CD14-positive monocyte (primary cell): ENCODE measurements at regions not wholly inside any gene's neighbourhood (a gene's known extent, or its start where the extent isn't known, plus 50 kb on each side); places are given as distances from the start of the nearest gene placed in this dataset.

ENCODE experiments used
- DNase-seq, 3 donors: peaks; one replicate each; pipeline ENCODE4 v3.0.0-alpha.2; 2011 to 2022
- H2AFZ ChIP-seq: 2 replicates; pipeline ENCODE4 v1.6.0; 2012; ENCODE audit warnings: mild to moderate bottlenecking, low read depth, low read length, inconsistent platforms; ENCODE audit not compliant: insufficient read depth, poor library complexity, severe bottlenecking
- H3K27ac ChIP-seq, 2 donors: 1 replicate in 1 of 2; 2 replicates in 1 of 2; pipeline ENCODE4 v1.5.1; 2012 to 2013; ENCODE audit warnings: low read length in 2 of 2, control low read depth in 1 of 2, inconsistent platforms in 1 of 2, low read depth in 1 of 2, mild to moderate bottlenecking in 1 of 2
- H3K27me3 ChIP-seq, 2 donors: one replicate each; pipeline versions ENCODE4 v1.6.0 to v1.6.1; 2011 to 2013; ENCODE audit warnings: low read length in 2 of 2; ENCODE audit not compliant: control insufficient read depth in 2 of 2, insufficient read depth in 2 of 2
- H3K36me3 ChIP-seq, 2 donors: replicated peaks in 1 of 2; 1 replicate in 1 of 2; 2 replicates in 1 of 2; pipeline versions ENCODE4 v1.5.1 to v1.6.1; 2012 to 2013; ENCODE audit warnings: low read length in 2 of 2, control low read depth in 1 of 2, inconsistent platforms in 1 of 2, mild to moderate bottlenecking in 1 of 2; ENCODE audit not compliant: insufficient read depth in 2 of 2, control insufficient read depth in 1 of 2
- H3K4me1 ChIP-seq, 2 donors: 1 replicate in 1 of 2; 2 replicates in 1 of 2; pipeline versions ENCODE4 v1.5.1 to v1.6.1; 2012 to 2013; ENCODE audit warnings: low read length in 2 of 2, control low read depth in 1 of 2, inconsistent platforms in 1 of 2, mild to moderate bottlenecking in 1 of 2, moderate library complexity in 1 of 2; ENCODE audit not compliant: insufficient read depth in 2 of 2, control insufficient read depth in 1 of 2
- H3K4me2 ChIP-seq: replicated peaks from 2 replicates; pipeline ENCODE3; 2012; ENCODE audit warnings: low read length, moderate library complexity, mild to moderate bottlenecking; ENCODE audit not compliant: poor library complexity, severe bottlenecking; ENCODE audit errors: extremely low read depth
- H3K4me3 ChIP-seq, 3 experiments: fragments of 200-600 bp in 1 of 3; sonication (generic) in 1 of 3; replicated peaks in 1 of 3; 1 replicate in 2 of 3; 2 replicates in 1 of 3; pipeline ENCODE4 v1.5.1; 2011 to 2013; ENCODE audit warnings: low read length in 3 of 3, mild to moderate bottlenecking in 3 of 3, control low read depth in 2 of 3, low read depth in 2 of 3, inconsistent platforms in 1 of 3, moderate library complexity in 1 of 3
- H3K79me2 ChIP-seq: 2 replicates; pipeline ENCODE4 v1.6.0; 2012; ENCODE audit warnings: mild to moderate bottlenecking, control low read depth, inconsistent platforms, low read length, moderate library complexity; ENCODE audit not compliant: insufficient read depth
- H3K9ac ChIP-seq: 2 replicates; pipeline ENCODE4 v1.6.0; 2017; ENCODE audit warnings: low read length, mild to moderate bottlenecking; ENCODE audit not compliant: insufficient read depth, poor library complexity, severe bottlenecking
- H3K9me3 ChIP-seq, 2 donors: replicated peaks in 1 of 2; 1 replicate in 1 of 2; 2 replicates in 1 of 2; pipeline versions ENCODE4 v1.5.1 to v1.6.1; 2012 to 2013; ENCODE audit warnings: low read length in 2 of 2, control low read depth in 1 of 2; ENCODE audit not compliant: control insufficient read depth in 1 of 2, insufficient read depth in 1 of 2
- H4K20me1 ChIP-seq: 2 replicates; pipeline ENCODE4 v1.6.0; 2012; ENCODE audit warnings: mild to moderate bottlenecking, low read length, control low read depth, moderate library complexity; ENCODE audit not compliant: insufficient read depth
- H3K27ac Mint-ChIP-seq, 7 donors: one replicate each; pipeline ENCODE4 v1.8.0; 2020; ENCODE audit warnings: mild to moderate bottlenecking in 7 of 7, mixed read lengths in 7 of 7, moderate library complexity in 6 of 7, inconsistent platforms in 2 of 7
- H3K27me3 Mint-ChIP-seq, 3 donors: one replicate each; pipeline ENCODE4 v1.8.0; 2021 to 2022; ENCODE audit warnings: low read depth in 3 of 3, mild to moderate bottlenecking in 3 of 3, mixed read lengths in 3 of 3, moderate library complexity in 3 of 3, inconsistent platforms in 1 of 3
- H3K36me3 Mint-ChIP-seq, 2 donors: one replicate each; pipeline ENCODE4 v1.8.0; 2020; ENCODE audit warnings: mixed read lengths in 2 of 2, inconsistent platforms in 1 of 2, mild to moderate bottlenecking in 1 of 2
- H3K4me1 Mint-ChIP-seq: one replicate; pipeline ENCODE4 v1.8.0; 2020; ENCODE audit warnings: mild to moderate bottlenecking, mixed read lengths
- H3K4me3 Mint-ChIP-seq, 2 donors: one replicate each; pipeline ENCODE4 v1.8.0; 2020; ENCODE audit warnings: mild to moderate bottlenecking in 2 of 2, mixed read lengths in 2 of 2, moderate library complexity in 1 of 2
- H3K9me3 Mint-ChIP-seq, 7 donors: one replicate each; pipeline ENCODE4 v1.8.0; 2020 to 2022; ENCODE audit warnings: mixed read lengths in 7 of 7, mild to moderate bottlenecking in 6 of 7, moderate library complexity in 6 of 7, inconsistent platforms in 2 of 7
- CTCF ChIP-seq: fragments of 200-600 bp; IDR thresholded peaks from one replicate; pipeline ENCODE4 v1.8.0; 2022; ENCODE audit warnings: antibody characterized with exemption, mild to moderate bottlenecking
- WGBS: methylation state at CpG from one replicate; pipeline ENCODE4 v1.1.5; 2013; ENCODE audit warnings: missing lambda C conversion rate; ENCODE audit not compliant: insufficient coverage; 5-methylcytosine and 5-hydroxymethylcytosine counted together
- intact Hi-C, 2 donors: fragments of 100-400 bp; cut with micrococcal nuclease; formaldehyde crosslinking; loops; one replicate each; pipeline versions ENCODE4 v1.15.0 to v1.15.1; 2023

- H3K27me3 ChIP-seq: no peaks in the 10 kb centered on the region
- H3K4me2 ChIP-seq: no peak overlapping the region
- no peaks in the 10 kb centered on the region for H4K20me1 ChIP-seq
- H3K9ac ChIP-seq: no peak overlapping the region
- WGBS: no CpG with 5 or more reads among the region's 2 CpGs
- no peaks in the 10 kb centered on the region for H3K79me2 ChIP-seq
- no peak overlapping the region for H3K4me3 Mint-ChIP-seq
- H3K27ac Mint-ChIP-seq: no peak overlapping the region
- no peak overlapping the region for H2AFZ ChIP-seq
- H3K4me3 ChIP-seq: no peak overlapping the region
- H3K27ac ChIP-seq: no peak overlapping the region
- no peak for TF ChIP-seq CTCF
- no peaks in the 10 kb centered on the region for H3K4me1 Mint-ChIP-seq
- H3K9me3 ChIP-seq: no peaks in the 10 kb centered on the region
- H3K9me3 Mint-ChIP-seq: peaks cover 0 to 3% (median 0%) of the 10 kb centered on the region in 7 donors
- DNase-seq: no peak
- intact Hi-C loops: no loop called here
- no peaks in the 10 kb centered on the region for H3K4me1 ChIP-seq
- no peaks in the 10 kb centered on the region for H3K27me3 Mint-ChIP-seq
- no peaks in the 10 kb centered on the region for H3K36me3 ChIP-seq
- no peaks in the 10 kb centered on the region for H3K36me3 Mint-ChIP-seq
These were observed 390.4 kb downstream of the ZIC1 start for GRCh38 chr3:147799601-147800000.

- H2AFZ ChIP-seq: no peak overlapping the region
- peaks cover 0 to 2% (median 0%) of the 10 kb centered on the region in 3 donors for H3K27me3 Mint-ChIP-seq
- H3K36me3 Mint-ChIP-seq: no peaks in the 10 kb centered on the region
- no peak overlapping the region for H3K4me2 ChIP-seq
- H3K9ac ChIP-seq: no peak overlapping the region
- H3K4me1 ChIP-seq: no peaks in the 10 kb centered on the region
- intact Hi-C loops: no loop called here
- H3K4me3 Mint-ChIP-seq: no peak overlapping the region
- H4K20me1 ChIP-seq: no peaks in the 10 kb centered on the region
- no peaks in the 10 kb centered on the region for H3K36me3 ChIP-seq
- no peak overlapping the region for H3K27ac ChIP-seq
- 67% methylated on average over 1 of the region's 1 CpG for WGBS
- no peaks in the 10 kb centered on the region for H3K9me3 ChIP-seq
- H3K27ac Mint-ChIP-seq: no peak overlapping the region
- H3K79me2 ChIP-seq: no peaks in the 10 kb centered on the region
- no peak for TF ChIP-seq CTCF
- peaks cover 0 to 2% (median 0%) of the 10 kb centered on the region in 7 donors for H3K9me3 Mint-ChIP-seq
- H3K4me3 ChIP-seq: no peak overlapping the region
- DNase-seq: no peak
- H3K27me3 ChIP-seq: no peaks in the 10 kb centered on the region
- no peaks in the 10 kb centered on the region for H3K4me1 Mint-ChIP-seq
These were observed 398.6 kb downstream of the ZIC1 start for GRCh38 chr3:147807776-147808175.
